Ovary (tissue), 7 donors: ENCODE measurements at regions not wholly inside any gene's neighbourhood (a gene's known extent, or its start where the extent isn't known, plus 50 kb on each side); places are given as distances from the start of the nearest gene placed in this dataset.

Experiments used
- DNase-seq, 5 donors: peaks; one replicate each; pipeline ENCODE4 v3.0.0-alpha.2; 2019 to 2020
- H3K27ac ChIP-seq, 2 donors: fragments of 200-600 bp; one replicate each; pipeline versions ENCODE4 v1.5.1 to v1.8.0; 2019 to 2022
- H3K27me3 ChIP-seq: fragments of 200-600 bp; one replicate; pipeline ENCODE4 v1.8.0; 2022
- H3K36me3 ChIP-seq: fragments of 200-600 bp; sonication (generic); one replicate; pipeline ENCODE4 v1.5.1; 2019
- H3K4me1 ChIP-seq: one replicate; pipeline ENCODE4 v1.8.1; 2013; ENCODE audit warnings: mild to moderate bottlenecking, moderate library complexity; ENCODE audit not compliant: insufficient read depth
- H3K4me3 ChIP-seq: fragments of 200-600 bp; sonication (generic); one replicate; pipeline ENCODE4 v1.5.1; 2017
- H3K9me3 ChIP-seq, 2 donors: fragments of 200-600 bp in 1 of 2; sonication (generic) in 1 of 2; one replicate each; pipeline versions ENCODE4 v1.5.1 to v1.8.1; 2013 to 2019; ENCODE audit warnings: mild to moderate bottlenecking in 1 of 2, moderate library complexity in 1 of 2
- EP300 ChIP-seq: sonication (generic); formaldehyde crosslinking; IDR thresholded peaks from one replicate; pipeline ENCODE4 v1.6.1; 2017; ENCODE audit warnings: antibody characterized with exemption
- POLR2A ChIP-seq: fragments of 450-650 bp; IDR thresholded peaks from one replicate; pipeline ENCODE4 v1.6.1; 2017; ENCODE audit warnings: antibody characterized with exemption, mild to moderate bottlenecking, moderate library complexity
- WGBS, 3 donors: extraction: QIAGEN DNeasy Blood & Tissue Kit in 1 of 3; methylation state at CpG; one replicate each; pipeline versions ENCODE4 v1.1.5 to v1.1.7; 2013 to 2017; 5-methylcytosine and 5-hydroxymethylcytosine counted together
- intact Hi-C, 4 donors: fragments of 100-400 bp; cut with DNase I; formaldehyde crosslinking; loops; one replicate each; pipeline versions ENCODE4 v1.11.0 to v1.15.1; 2022 to 2023
- TF ChIP-seq, protein P1 (sequence below), 3 donors: fragments of 450-650 bp in 2 of 3; fragments of 200-600 bp in 1 of 3; IDR thresholded peaks; one replicate each; pipeline versions ENCODE4 v1.5.1 to v1.8.0; 2016 to 2022; ENCODE audit warnings: antibody characterized with exemption in 3 of 3, mild to moderate bottlenecking in 1 of 3
- donor health status: DM: no; HTN: no; CAD: no; lungs with moderate emphysema.
- donor health status: DM: no; HTN: no; CAD: no.
- donor health status: Bipolar disorder and iron deficiency.
- donor health status: DM: no; HTN: no; CAD: no.
- donor health status: DM: yes; HTN: yes; CAD: no.

DNA sequence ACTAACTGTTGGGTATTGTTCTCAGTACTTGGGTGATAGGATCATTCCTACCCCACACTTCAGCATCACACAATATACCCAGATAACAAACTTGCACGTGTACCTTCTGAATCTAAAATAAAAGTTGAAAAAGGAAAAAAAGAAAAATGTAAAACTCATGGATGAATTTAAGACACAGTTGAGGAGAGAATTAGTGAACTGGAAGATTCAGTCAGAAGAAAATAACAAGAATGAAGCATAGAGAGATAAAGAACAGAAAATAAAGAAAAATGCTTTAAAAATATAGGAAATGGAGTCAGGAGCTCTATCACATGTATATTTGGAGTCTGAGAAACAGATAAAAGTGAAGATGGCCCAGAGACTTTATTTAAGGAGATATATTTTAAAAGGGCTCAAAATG is 90.4 kb upstream of the SALL3 start:
- H3K4me1 ChIP-seq: no peaks in the 10 kb centered on the region
- WGBS, 3 donors: 76 to 98% (median 79%) methylated on average over 1 of the region's 1 CpG
- no peak overlapping the region for H3K4me3 ChIP-seq
- intact Hi-C loops: loop anchor here in 1 of 4 donors (10.0 kb wide), 1 partner anchor 56 kb away; no protein-coding TSS in a partner anchor
- no peak for TF ChIP-seq POLR2A
- no peak for TF ChIP-seq EP300
- TF ChIP-seq, protein P1, sequence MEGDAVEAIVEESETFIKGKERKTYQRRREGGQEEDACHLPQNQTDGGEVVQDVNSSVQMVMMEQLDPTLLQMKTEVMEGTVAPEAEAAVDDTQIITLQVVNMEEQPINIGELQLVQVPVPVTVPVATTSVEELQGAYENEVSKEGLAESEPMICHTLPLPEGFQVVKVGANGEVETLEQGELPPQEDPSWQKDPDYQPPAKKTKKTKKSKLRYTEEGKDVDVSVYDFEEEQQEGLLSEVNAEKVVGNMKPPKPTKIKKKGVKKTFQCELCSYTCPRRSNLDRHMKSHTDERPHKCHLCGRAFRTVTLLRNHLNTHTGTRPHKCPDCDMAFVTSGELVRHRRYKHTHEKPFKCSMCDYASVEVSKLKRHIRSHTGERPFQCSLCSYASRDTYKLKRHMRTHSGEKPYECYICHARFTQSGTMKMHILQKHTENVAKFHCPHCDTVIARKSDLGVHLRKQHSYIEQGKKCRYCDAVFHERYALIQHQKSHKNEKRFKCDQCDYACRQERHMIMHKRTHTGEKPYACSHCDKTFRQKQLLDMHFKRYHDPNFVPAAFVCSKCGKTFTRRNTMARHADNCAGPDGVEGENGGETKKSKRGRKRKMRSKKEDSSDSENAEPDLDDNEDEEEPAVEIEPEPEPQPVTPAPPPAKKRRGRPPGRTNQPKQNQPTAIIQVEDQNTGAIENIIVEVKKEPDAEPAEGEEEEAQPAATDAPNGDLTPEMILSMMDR (IDR thresholded peaks at IDR 0.05): no peak
- no peak overlapping the region for H3K27ac ChIP-seq
- DNase-seq: no peak
- no peaks in the 10 kb centered on the region for H3K36me3 ChIP-seq
- no peaks in the 10 kb centered on the region for H3K9me3 ChIP-seq
- H3K27me3 ChIP-seq: no peaks in the 10 kb centered on the region

DNA sequence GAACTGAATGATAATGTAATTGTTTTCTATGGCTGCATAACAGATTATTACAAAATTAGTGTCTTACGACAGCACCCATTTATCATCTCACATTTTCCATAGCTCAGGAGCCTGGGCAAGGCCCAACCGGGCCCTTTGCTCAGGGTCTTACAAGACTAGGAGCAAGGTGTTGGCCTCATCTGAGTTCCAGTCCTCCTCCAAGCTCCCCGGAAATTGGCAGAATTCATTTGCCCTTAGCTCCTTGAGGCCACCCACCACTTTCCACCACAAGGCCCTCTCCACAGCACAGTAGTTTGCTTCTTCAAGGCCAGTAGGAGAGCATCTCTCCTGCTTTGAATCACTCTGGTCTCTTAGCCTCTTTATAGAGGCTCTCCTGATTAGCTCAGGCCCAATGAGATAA is 89.2 kb upstream of the SALL3 start:
- no peak for DNase-seq
- no peaks in the 10 kb centered on the region for H3K27me3 ChIP-seq
- intact Hi-C loops: no loop called here
- no peak overlapping the region for H3K4me3 ChIP-seq
- no peak overlapping the region for H3K27ac ChIP-seq
- no peaks in the 10 kb centered on the region for H3K36me3 ChIP-seq
- H3K4me1 ChIP-seq: no peaks in the 10 kb centered on the region
- no peak for TF ChIP-seq POLR2A
- TF ChIP-seq, protein P1 (IDR thresholded peaks at IDR 0.05): no peak
- no peak for TF ChIP-seq EP300
- H3K9me3 ChIP-seq: no peaks in the 10 kb centered on the region
- WGBS, 3 donors: 89 to 96% (median 90%) methylated on average over 3 of the region's 3 CpGs

GRCh38 chr18:78891185-78891762 is 88.3 kb upstream of the SALL3 start:
- DNase-seq: no peak

DNA sequence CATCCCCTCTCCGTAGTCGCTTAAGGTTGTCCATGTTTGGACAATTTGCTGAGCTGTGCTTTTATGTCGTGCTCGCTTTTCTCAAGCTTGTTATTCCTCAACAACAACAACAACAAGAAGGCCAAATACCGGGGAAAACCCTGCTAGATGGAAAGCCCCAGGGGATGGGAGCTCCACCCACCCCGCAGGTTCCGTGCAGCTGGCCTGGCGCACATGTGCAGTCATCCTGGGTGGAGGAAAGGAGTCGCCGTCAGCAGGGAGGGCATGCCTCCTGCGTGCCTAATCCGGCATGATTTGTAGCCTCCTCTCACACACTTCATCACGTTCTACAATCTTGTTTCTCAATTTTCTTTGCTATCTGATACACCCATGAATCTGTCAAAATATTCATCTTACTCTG is 87.4 kb upstream of the SALL3 start:
- intact Hi-C loops: no loop called here
- DNase-seq: no peak
- no peaks in the 10 kb centered on the region for H3K27me3 ChIP-seq
- 72 to 74% (median 72%) methylated on average over 13 of the region's 13 CpGs for WGBS, 3 donors
- no peaks in the 10 kb centered on the region for H3K9me3 ChIP-seq
- H3K4me3 ChIP-seq: no peak overlapping the region
- no peaks in the 10 kb centered on the region for H3K36me3 ChIP-seq
- TF ChIP-seq EP300: no peak
- TF ChIP-seq POLR2A: no peak
- TF ChIP-seq, protein P1 (IDR thresholded peaks at IDR 0.05): no peak
- no peaks in the 10 kb centered on the region for H3K4me1 ChIP-seq
- no peak overlapping the region for H3K27ac ChIP-seq

More at GRCh38 chr18:78891185-78891762, 88.3 kb upstream of the SALL3 start:
- intact Hi-C loops: no loop called here
- Histone ChIP-seq H3K4me1 (no peaks in the 10 kb centered on the region), H3K27ac (no peak overlapping the region), H3K9me3 (no peaks in the 10 kb centered on the region), H3K27me3 (no peaks in the 10 kb centered on the region), H3K4me3 (no peak overlapping the region), H3K36me3 (no peaks in the 10 kb centered on the region)
- WGBS, 3 donors: 67 to 75% (median 72%) methylated on average over 4 of the region's 4 CpGs
- TF ChIP-seq, protein P1 (IDR thresholded peaks at IDR 0.05): no peak
- no peak for TF ChIP-seq EP300
- no peak for TF ChIP-seq POLR2A
